ENCODE measurements at regions not wholly inside any gene's neighbourhood (a gene's known extent, or its start where the extent isn't known, plus 50 kb on each side); places are given as distances from the start of the nearest gene placed in this dataset.
A peak's percentile ranks its signal among the peaks of the same experiment; 100 is the strongest.

DNA sequence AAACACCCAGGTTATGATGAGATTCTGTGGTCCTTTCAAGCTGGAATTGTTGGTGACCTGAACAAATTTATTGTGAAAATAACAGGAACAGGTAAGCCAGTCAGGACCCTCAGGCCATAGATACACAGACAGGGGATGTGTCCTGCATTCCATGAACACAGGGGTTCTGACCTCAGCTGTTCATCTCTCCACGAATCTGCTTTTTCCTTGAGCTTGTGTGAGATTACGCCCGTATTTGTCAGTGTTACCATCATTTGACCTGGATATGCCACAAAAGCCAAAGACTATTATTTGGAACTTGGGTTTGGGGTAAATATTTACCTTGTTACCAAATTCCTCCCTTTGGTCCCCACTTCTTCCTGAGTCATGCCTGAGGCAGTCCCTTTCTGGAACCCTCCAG, 288.9 kb downstream of the PREX1 start:
- H3K4me3 Mint-ChIP-seq = no peak overlapping the region
- H3K27me3 Mint-ChIP-seq (ENCODE audit: insufficient read depth) = peaks cover 4% of the 10 kb centered on the region
- Histone ChIP-seq H3K36me3 (ENCODE audit: control insufficient read depth, insufficient read depth, low read length) (no peaks in the 10 kb centered on the region), H3K27me3 (ENCODE audit: control insufficient read depth, insufficient read depth, low read length, poor library complexity, severe bottlenecking) (no peaks in the 10 kb centered on the region), H3K4me1 (ENCODE audit: control insufficient read depth, insufficient read depth, low read length) (peaks cover 8% of the 10 kb centered on the region), H3K27ac (ENCODE audit: low read depth, low read length) (no peak overlapping the region), H3K9me3 (ENCODE audit: control insufficient read depth, low read length) (no peaks in the 10 kb centered on the region), H3K9ac (ENCODE audit: extremely low read depth, low read length, poor library complexity, severe bottlenecking) (no peak overlapping the region), H3K4me3 (ENCODE audit: low read length) (no peak overlapping the region)
- peak overlapping the region; percentile 36 for H3K27ac Mint-ChIP-seq
- peaks cover 11% of the 10 kb centered on the region for H3K4me1 Mint-ChIP-seq
- DNase-seq = peak; percentile 54
- TF ChIP-seq, protein P1, sequence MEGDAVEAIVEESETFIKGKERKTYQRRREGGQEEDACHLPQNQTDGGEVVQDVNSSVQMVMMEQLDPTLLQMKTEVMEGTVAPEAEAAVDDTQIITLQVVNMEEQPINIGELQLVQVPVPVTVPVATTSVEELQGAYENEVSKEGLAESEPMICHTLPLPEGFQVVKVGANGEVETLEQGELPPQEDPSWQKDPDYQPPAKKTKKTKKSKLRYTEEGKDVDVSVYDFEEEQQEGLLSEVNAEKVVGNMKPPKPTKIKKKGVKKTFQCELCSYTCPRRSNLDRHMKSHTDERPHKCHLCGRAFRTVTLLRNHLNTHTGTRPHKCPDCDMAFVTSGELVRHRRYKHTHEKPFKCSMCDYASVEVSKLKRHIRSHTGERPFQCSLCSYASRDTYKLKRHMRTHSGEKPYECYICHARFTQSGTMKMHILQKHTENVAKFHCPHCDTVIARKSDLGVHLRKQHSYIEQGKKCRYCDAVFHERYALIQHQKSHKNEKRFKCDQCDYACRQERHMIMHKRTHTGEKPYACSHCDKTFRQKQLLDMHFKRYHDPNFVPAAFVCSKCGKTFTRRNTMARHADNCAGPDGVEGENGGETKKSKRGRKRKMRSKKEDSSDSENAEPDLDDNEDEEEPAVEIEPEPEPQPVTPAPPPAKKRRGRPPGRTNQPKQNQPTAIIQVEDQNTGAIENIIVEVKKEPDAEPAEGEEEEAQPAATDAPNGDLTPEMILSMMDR (conservative IDR thresholded peaks at IDR 0.05) = no peak
- WGBS, 2 experiments (ENCODE audit: insufficient coverage in 1 of 2, insufficient read length in 1 of 2) = 14 to 61% methylated on average over 1 to 3 of the region's 3 CpGs
- no peaks in the 10 kb centered on the region for H3K36me3 Mint-ChIP-seq (ENCODE audit: low read depth)
- H3K9me3 Mint-ChIP-seq = peaks cover 10% of the 10 kb centered on the region

DNA sequence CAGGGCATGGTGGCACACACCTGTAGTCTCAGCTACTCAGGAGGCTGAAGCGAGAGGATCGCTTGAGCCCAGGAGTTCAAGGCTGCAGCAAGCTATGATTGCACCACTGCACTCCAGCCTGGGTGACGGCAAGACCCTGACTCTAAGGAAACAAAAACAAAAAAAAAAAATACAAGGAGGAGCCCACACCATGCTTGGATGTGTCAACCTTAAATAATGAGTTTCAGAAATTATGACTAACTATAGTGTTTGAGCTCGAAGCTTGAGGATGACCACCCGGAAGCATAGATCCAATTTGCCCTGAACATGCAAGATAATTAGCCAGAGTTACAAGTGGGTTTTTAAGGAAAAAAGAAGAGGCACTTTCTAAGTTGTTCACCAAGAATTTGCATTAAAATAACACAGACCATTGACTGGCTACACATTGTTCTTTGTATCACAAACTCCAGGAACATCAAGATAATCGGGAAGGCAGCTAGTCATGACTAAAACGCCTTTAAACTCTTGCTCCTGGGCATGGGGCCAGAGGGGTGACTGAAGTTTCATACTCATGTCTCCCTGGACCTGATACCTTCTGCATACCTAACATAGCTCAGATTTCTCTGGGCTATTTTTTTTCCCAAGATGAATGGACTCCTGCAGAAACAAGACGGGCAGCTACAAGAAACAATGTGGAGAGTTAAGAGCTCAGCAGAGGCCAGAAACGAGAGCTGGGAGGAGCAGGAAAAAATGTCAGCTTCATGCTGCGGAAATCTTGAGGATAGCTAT, 289.6 kb downstream of the PREX1 start:
- Mint-ChIP-seq H3K4me1 (peaks cover 11% of the 10 kb centered on the region), H3K27ac (peak overlapping the region; percentile 36), H3K9me3 (peaks cover 10% of the 10 kb centered on the region), H3K4me3 (no peak overlapping the region), H3K36me3 (ENCODE audit: low read depth) (no peaks in the 10 kb centered on the region), H3K27me3 (ENCODE audit: insufficient read depth) (peaks cover 2% of the 10 kb centered on the region)
- Histone ChIP-seq H3K27me3 (ENCODE audit: control insufficient read depth, insufficient read depth, low read length, poor library complexity, severe bottlenecking) (no peaks in the 10 kb centered on the region), H3K9ac (ENCODE audit: extremely low read depth, low read length, poor library complexity, severe bottlenecking) (no peak overlapping the region), H3K9me3 (ENCODE audit: control insufficient read depth, low read length) (no peaks in the 10 kb centered on the region), H3K4me3 (ENCODE audit: low read length) (no peak overlapping the region), H3K4me1 (ENCODE audit: control insufficient read depth, insufficient read depth, low read length) (peaks cover 8% of the 10 kb centered on the region), H3K36me3 (ENCODE audit: control insufficient read depth, insufficient read depth, low read length) (no peaks in the 10 kb centered on the region), H3K27ac (ENCODE audit: low read depth, low read length) (no peak overlapping the region)
- TF ChIP-seq, protein P1 (conservative IDR thresholded peaks at IDR 0.05) = no peak
- peak; percentile 58 for DNase-seq
- WGBS, 2 experiments (ENCODE audit: insufficient coverage in 1 of 2, insufficient read length in 1 of 2) = 61 to 76% methylated on average over 9 to 10 of the region's 10 CpGs

DNA sequence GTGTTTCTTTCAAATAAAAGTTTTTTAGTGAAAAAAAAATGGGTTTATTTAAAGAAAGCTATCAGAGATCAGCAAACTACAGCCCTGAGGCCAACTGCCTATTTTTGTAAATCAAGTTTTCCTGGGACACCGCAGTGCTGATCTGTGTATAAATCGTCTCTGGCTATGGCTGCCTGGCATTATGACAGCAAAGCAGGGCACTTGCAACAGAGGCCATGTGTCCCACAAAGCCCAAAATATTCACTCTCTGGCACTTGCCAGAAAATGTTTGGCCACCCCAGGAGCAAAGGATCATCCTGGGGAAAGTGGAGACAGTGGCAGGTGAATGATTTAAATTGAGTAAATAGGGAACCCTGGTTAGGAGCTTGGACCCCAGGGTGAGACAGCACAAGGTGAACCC, 291.6 kb downstream of the PREX1 start:
- no peak for DNase-seq
- Histone ChIP-seq H3K4me1 (ENCODE audit: control insufficient read depth, insufficient read depth, low read length) (peaks cover 8% of the 10 kb centered on the region), H3K9ac (ENCODE audit: extremely low read depth, low read length, poor library complexity, severe bottlenecking) (no peak overlapping the region), H3K27ac (ENCODE audit: low read depth, low read length) (no peak overlapping the region), H3K36me3 (ENCODE audit: control insufficient read depth, insufficient read depth, low read length) (no peaks in the 10 kb centered on the region), H3K4me3 (ENCODE audit: low read length) (no peak overlapping the region), H3K9me3 (ENCODE audit: control insufficient read depth, low read length) (no peaks in the 10 kb centered on the region), H3K27me3 (ENCODE audit: control insufficient read depth, insufficient read depth, low read length, poor library complexity, severe bottlenecking) (no peaks in the 10 kb centered on the region)
- H3K27ac Mint-ChIP-seq = no peak overlapping the region
- H3K36me3 Mint-ChIP-seq (ENCODE audit: low read depth) = no peaks in the 10 kb centered on the region
- peaks cover 11% of the 10 kb centered on the region for H3K4me1 Mint-ChIP-seq
- 90 to 91% methylated on average over 2 of the region's 2 CpGs for WGBS, 2 experiments (ENCODE audit: insufficient coverage in 1 of 2, insufficient read length in 1 of 2)
- no peak overlapping the region for H3K4me3 Mint-ChIP-seq
- TF ChIP-seq, protein P1 (conservative IDR thresholded peaks at IDR 0.05) = no peak
- H3K27me3 Mint-ChIP-seq (ENCODE audit: insufficient read depth) = no peaks in the 10 kb centered on the region
- no peaks in the 10 kb centered on the region for H3K9me3 Mint-ChIP-seq
